ENCODE measurements at regions not wholly inside any gene's neighbourhood (a gene's known extent, or its start where the extent isn't known, plus 50 kb on each side); places are given as distances from the start of the nearest gene placed in this dataset.

DNA sequence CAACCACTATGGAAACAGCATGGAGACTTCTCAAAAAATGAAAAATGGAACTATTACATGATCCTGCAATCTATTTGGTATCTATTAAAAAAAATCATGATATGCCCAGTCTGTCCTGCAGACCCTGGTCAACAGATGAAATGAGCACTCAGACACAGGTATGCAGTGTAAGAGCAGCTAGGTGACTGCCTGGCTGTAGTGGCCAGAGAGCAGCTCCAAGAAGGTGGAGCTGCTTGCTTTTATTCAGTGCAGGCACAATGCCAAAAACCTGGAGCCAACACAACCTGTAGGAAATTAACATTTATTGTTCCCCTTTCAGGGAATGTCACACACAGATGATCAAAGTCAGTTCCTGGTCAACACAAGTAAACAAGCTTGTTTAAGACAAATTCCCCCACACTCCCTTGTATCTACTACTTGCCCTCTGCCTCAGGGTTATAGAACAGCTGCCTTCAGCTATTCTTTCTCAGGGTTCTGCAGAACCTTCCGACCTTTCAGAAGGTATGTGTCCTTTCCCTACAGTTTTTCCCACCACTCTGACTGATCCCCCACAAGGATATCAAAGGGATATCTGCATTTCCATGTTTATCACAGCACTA, 933.7 kb upstream of the SLITRK5 start:
- no peak for DNase-seq (ENCODE audit: low read depth)

- DNase-seq (ENCODE audit: low read depth): no peak
Observed at GRCh38 chr13:86741762-86742285, 929.3 kb upstream of the SLITRK5 start.

DNA sequence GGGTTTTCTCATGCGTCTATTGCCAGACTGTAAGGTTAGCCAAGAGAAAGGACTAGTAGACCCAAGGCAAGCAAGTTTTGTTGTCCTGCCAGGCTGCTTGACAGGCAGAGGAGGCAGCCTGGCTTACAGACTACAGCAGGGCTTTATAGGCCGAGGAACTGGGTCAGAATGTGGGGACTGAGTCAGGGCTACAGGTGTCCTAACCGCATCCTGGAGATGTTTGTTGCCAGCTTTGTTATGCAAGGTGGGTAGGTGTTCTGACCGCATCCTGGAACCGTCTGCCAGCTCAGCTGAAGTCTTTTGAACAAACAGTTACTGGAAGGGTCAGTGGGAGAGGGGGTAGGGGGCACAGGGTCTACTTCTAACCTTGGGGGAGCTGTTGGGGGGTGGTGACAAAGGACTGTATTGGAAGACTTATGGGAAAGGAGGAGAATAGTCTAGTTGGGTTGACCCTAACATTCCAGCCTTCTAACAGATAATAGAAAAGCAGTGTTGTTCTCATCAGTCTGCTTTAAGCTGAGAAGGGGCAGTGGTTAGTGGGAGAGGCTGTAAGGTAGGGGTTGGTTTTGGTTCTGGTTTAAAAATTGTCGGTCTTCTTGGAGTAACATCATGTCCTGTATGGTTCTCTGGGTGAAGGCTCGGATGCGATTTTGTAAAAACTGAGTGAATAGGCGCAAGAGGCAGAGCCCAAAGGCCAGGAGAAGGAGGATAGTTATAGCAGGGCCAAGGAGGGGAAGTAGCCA, 913.8 kb upstream of the SLITRK5 start:
- DNase-seq (ENCODE audit: low read depth): no peak

GRCh38 chr13:86758116-86758515, 913.1 kb upstream of the SLITRK5 start:
- DNase-seq (ENCODE audit: low read depth): no peak

DNA sequence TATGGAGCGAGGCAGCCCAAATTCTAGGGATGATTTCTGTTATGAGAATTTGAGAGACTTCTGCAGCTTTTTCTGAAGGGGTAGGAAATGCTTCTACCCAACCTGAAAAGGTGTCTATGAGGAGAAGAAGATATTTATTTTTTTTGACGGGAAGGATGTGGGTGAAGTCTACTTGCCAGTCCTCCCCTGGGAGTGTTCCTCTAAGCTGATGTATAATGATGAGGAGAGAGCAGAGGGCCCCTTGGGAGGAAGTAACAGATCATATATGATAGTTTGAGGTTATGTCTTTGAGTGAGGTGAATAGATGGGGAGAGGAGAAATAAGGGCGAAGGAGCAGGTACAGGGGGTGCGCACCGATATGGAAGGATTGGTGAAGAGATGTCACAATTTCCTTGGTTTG, 910.6 kb upstream of the SLITRK5 start:
- no peak for DNase-seq (ENCODE audit: low read depth)

GRCh38 chr13:86765462-86765861, 905.7 kb upstream of the SLITRK5 start:
- DNase-seq (ENCODE audit: low read depth): no peak

GRCh38 chr13:86788616-86789015, 882.6 kb upstream of the SLITRK5 start:
- no peak for DNase-seq (ENCODE audit: low read depth)

DNA sequence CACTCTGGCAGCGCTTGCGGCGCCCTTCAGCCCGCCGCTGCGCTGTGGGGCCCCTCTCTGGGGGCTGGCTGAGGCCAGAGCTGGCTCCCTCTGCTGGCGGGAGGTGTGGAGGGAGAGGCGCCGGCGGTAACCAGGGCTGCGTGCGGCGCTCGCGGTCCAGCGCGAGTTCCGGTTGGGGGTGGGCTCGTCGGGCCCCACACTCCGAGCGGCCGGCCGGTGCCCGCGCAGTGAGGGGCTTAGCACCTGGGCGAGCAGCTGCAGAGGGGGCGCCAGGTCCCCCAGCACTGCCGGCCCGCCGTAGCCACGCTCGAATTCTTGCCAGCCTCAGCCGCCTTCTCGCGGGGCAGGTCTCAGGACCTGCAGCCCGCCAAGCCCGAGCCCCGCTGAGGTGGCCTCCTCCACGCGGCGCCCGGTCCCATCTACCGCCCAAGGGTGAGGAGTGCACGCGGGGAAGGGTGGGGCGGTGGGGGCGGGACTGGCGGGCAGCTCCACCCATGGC, 879.0 kb upstream of the SLITRK5 start:
- no peak for DNase-seq (ENCODE audit: low read depth)

DNA sequence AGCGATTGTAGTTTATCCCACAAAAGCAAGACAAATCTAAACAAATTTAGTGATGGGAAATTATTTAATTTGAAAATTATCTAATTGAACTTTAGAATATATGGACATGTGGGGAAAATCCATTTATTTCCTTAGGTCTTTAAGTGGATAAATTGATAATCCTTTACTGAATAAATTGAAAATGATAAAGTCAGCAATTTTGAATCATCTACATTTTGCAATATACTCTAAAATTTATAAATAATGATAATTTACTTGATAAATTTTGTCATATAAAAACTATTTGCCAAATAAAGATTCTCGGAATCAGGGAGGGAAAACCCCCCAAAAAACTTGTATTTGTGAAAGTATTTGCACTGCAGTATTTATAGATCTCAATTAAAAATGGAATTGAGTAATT, 875.3 kb upstream of the SLITRK5 start:
- DNase-seq (ENCODE audit: low read depth): no peak

DNA sequence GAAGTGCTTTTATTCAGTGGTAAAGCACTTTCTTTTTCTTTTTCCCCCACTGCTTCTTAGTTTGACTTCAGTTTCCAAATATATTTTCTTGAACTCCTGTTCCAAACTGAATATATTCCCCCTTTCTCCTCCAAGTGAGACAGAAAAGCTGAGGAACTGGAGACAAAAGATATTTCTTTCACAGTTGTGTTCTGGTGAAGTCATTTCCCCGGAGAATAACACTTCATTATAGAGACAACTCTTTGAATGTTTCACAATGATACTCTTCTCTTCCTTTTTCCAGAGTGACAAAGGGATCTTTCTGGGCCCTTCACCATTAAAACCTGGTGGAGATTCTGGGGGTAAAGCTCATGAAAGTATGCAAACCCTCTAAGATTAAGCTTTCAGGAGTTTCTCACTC, 860.8 kb upstream of the SLITRK5 start:
- DNase-seq (ENCODE audit: low read depth): no peak

GRCh38 chr13:86813198-86813597, 858.0 kb upstream of the SLITRK5 start:
- no peak for DNase-seq (ENCODE audit: low read depth)

DNA sequence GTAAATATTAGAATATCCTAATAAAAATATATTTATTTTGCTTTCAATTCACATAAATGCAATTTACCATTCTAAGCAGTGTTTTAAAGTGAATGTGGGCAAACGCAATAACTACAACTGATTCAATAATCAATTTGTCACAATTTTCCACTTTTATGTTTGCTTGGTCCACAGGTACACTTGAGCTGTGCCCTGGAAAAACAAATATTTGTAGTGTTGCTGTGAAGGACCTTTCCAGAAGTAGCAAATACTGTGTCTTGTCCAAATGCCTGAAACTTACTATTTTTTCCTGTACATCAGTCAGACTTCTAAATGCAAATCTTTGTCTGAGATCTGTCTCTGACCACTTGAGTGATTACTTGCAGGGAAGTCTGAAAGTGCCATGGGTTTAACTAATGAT, 845.8 kb upstream of the SLITRK5 start:
- no peak for DNase-seq (ENCODE audit: low read depth)

- DNase-seq (ENCODE audit: low read depth): no peak
Observed at GRCh38 chr13:86826232-86826631, 844.9 kb upstream of the SLITRK5 start.

GRCh38 chr13:86830046-86830445, 841.1 kb upstream of the SLITRK5 start:
- DNase-seq (ENCODE audit: low read depth): no peak

DNA sequence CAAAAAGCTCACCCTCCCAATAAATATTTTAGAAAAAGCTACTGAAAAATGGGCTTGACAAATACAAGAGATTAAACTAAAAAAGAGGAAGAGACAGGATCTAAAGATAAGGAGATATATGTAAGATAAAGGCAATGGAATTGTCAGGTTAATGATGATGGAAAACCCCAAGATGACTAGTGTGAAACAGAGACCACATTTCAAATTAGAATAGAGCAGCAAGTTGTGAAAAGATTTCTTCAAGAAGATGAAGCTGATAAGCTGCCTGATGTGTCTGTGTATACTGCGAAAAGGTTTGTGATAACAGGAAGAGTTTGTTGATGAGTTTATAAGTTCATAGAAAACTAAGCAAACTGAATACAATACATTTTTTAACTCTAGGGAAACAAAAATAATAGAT, 840.1 kb upstream of the SLITRK5 start:
- no peak for DNase-seq (ENCODE audit: low read depth)

DNA sequence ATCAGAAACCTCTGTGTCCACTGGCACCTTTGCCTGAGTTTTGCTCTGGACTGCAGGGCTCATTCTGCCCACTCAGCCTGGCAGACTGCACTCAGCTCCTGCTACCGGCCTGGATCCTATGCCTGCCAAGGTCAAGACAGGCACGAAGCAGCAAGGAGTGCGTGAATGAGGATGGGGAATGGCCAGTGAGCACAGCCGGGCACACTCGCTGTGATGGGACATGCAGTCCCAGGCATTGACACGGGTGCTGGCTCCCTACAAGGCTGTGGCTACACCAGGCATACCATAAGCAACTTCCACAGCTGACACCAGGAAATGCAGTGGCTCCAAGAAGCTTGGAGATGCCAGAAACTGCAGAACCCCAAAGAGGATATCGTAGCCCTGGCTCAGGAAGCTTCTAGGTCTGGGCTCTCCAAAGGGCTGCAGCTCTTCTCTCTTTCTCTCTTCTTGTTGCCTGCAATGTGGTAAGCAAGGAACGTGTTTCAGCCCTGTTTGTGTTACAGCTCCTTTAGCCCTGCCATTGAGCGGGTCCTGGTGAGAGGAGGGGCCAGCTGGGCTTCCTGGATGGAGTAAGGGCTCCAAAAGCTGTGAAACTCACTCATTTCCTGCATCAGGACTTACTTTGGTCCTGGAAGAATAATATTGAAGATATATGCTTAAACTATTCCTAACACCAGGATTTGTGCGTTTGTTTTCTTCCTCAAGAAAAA, 832.6 kb upstream of the SLITRK5 start:
- no peak for DNase-seq (ENCODE audit: low read depth)

DNA sequence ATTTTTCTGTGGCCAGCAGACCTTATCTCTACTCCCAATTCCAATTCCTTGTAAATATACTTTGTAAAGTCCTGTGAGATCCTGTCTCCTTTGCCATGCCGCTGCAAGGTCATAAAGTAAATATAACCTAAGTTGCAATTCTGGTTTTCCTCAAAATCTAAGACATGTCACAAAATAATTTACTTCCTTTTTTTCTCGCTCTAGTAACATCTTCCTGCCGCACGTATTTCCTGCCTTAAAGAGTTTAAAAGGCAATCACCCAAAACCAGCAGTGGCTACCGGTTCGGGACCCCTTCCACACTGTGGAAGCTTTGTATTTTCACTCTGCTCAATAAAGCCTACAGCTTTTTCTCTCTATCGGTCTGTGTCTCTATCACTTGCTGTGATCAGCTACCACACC, 832.0 kb upstream of the SLITRK5 start:
- no peak for DNase-seq (ENCODE audit: low read depth)

DNA sequence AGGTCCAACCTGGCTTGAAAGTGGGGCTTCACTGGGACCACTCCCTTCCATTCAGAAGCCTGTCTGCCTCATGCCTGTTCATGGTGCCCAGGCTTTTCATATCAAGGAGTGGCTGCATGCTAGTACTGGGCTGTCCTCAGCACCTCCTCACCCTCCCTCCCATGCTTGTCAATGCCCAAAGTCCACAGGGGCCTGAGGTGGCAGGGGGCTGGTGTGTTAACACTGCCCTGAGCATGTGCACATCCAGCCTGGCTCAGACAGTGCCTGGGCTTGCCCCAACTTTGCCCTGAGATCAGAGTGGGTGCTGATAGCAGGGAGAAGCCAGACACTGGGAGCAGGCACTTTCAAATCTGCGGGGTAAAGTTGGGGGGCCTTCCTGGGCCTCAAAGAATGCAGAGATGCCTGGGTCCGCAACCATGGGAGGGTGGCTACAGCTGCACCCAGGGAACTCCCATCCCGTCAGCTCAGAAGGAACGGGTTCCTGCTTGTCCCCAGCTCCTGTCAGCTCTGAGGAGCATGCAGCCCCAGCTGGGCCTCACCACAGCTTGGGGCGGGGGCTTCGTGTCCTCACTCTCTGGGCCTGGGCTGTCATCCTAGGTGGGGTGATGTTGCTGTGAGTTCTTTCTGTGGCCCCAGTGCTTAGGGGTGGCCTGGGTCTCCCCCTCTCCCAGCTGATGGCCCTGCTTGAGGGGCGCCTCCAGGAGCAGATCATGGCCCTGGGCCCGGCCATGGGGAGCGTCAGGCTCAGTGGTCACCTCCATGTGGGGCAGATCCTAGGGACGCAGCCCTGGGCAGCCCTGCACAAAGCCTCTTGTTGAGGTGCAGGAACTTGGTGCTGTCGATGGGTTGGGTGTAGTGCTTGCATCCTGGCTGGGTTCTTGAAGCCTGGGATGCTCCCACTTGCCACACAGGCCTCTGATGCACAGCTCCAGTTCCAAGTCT, 830.6 kb upstream of the SLITRK5 start:
- no peak for DNase-seq (ENCODE audit: low read depth)

DNA sequence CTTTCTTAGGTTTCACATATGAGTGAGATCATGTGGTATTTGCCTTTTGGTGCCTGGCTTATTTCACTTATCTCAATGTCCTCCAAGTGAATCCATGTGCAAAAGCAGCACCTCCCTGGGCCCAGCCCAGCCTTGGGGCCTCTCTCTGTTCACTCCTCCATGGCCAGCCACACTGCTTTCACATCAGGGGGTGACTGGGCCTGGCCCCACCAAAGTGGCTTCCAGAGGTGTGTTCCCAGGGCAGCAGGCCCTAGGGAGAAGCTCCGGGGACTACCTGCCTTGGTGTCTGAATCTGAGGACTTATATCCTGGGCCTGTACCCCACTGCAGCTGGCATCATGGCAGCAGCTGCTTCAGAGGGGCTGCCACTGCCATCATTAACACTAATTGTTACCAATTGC, 829.9 kb upstream of the SLITRK5 start:
- DNase-seq (ENCODE audit: low read depth): no peak

GRCh38 chr13:86846501-86846900, 824.7 kb upstream of the SLITRK5 start:
- DNase-seq (ENCODE audit: low read depth): no peak

DNA sequence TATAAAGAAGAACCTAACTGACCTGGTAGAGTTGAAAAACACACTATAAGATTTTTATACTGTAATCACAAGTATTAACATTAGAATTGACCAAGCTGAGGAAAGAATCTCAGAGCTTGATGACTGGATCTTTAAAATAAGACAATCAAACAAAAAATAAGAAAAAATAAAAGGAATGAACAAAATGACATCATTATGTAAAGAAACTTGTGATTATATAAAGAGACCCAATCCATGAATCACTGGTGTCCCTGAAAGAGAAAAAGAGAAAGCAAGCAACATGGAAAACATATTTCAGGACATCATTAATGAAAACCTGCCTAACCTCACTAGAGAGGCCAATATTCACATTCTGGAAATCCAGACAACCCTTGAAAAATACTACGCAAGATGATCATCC, 822.5 kb upstream of the SLITRK5 start:
- no peak for DNase-seq (ENCODE audit: low read depth)

- no peak for DNase-seq (ENCODE audit: low read depth)
Observed at GRCh38 chr13:86856991-86857390, 814.2 kb upstream of the SLITRK5 start.
